ENCODE measurements at regions not wholly inside any gene's neighbourhood (a gene's known extent, or its start where the extent isn't known, plus 50 kb on each side); places are given as distances from the start of the nearest gene placed in this dataset.

GRCh38 chr1:80909172-80909784 is 891.5 kb upstream of the ADGRL2 start:
- TF ChIP-seq CTCF (IDR thresholded peaks at IDR 0.05), result no peak
- TF ChIP-seq POLR2A (IDR thresholded peaks at IDR 0.05), result no peak

All from right lobe of liver (tissue), 4 donors.